Psoas muscle (tissue), 7 donors: ENCODE measurements at regions not wholly inside any gene's neighbourhood (a gene's known extent, or its start where the extent isn't known, plus 50 kb on each side); places are given as distances from the start of the nearest gene placed in this dataset.

Source experiments
- ATAC-seq, 4 donors: fragments of 200-7000 bp; cut with Tn5 transposase; one replicate each; pipeline ENCODE4 v1.9.1; 2020; ENCODE audit warnings: moderate library complexity in 3 of 4, mild to moderate bottlenecking in 2 of 4
- DNase-seq, 2 donors: peaks; one replicate each; pipeline ENCODE4 v3.0.0-alpha.2; 2020
- H3K27ac ChIP-seq: fragments of 200-600 bp; one replicate; pipeline ENCODE4 v1.8.0; 2022
- H3K27me3 ChIP-seq, 3 donors: fragments of 200-600 bp in 1 of 3; one replicate each; pipeline versions ENCODE4 v1.6.1 to v1.8.0; 2013 to 2022; ENCODE audit warnings: low read length in 2 of 3, mild to moderate bottlenecking in 2 of 3, moderate library complexity in 1 of 3; ENCODE audit not compliant: insufficient read depth in 3 of 3
- H3K36me3 ChIP-seq, 2 donors: fragments of 200-600 bp in 1 of 2; one replicate each; pipeline versions ENCODE4 v1.6.1 to v1.8.0; 2013 to 2022; ENCODE audit warnings: low read depth in 1 of 2, mild to moderate bottlenecking in 1 of 2, moderate library complexity in 1 of 2; ENCODE audit not compliant: insufficient read depth in 1 of 2
- H3K4me1 ChIP-seq: fragments of 200-600 bp; one replicate; pipeline ENCODE4 v1.8.0; 2022
- H3K4me3 ChIP-seq: fragments of 200-600 bp; one replicate; pipeline ENCODE4 v1.8.0; 2022; ENCODE audit warnings: mild to moderate bottlenecking
- H3K9me3 ChIP-seq: fragments of 200-600 bp; one replicate; pipeline ENCODE4 v1.8.0; 2022
- CTCF ChIP-seq: fragments of 200-600 bp; IDR thresholded peaks from one replicate; pipeline ENCODE4 v1.8.0; 2022; ENCODE audit warnings: antibody characterized with exemption
- WGBS, 3 donors: extraction: QIAGEN DNeasy Blood & Tissue Kit; methylation state at CpG; one replicate each; pipeline versions ENCODE4 v1.1.6 to v1.1.7; 2013; 5-methylcytosine and 5-hydroxymethylcytosine counted together
- intact Hi-C, 2 donors: fragments of 100-400 bp; cut with DNase I; formaldehyde crosslinking; loops; one replicate each; pipeline versions ENCODE4 v1.11.0 to v1.14.2; 2022
- donor health status: healthy with polysubstance abuse.
- donor health status: DM: no; HTN: no; CAD: no; lungs with moderate emphysema.
- donor health status: Bipolar disorder and iron deficiency.
- donor health status: healthy.
- donor health status: DM: yes; HTN: yes; CAD: no.
- donor health status: DM: no; HTN: no; CAD: no.
- donor health status: DM: yes; HTN: yes; CAD: no.

- 88 to 96% (median 90%) methylated on average over 2 of the region's 2 CpGs for WGBS, 3 donors
- H3K27ac ChIP-seq: no peak overlapping the region
- no peak for TF ChIP-seq CTCF
- no peak overlapping the region for H3K4me3 ChIP-seq
- intact Hi-C loops: no loop called here
- no peaks in the 10 kb centered on the region for H3K4me1 ChIP-seq
- no peaks in the 10 kb centered on the region for H3K36me3 ChIP-seq
- DNase-seq: no peak
- H3K27me3 ChIP-seq: no peaks in the 10 kb centered on the region
- H3K9me3 ChIP-seq: no peaks in the 10 kb centered on the region
- ATAC-seq: no peak
These were observed 314.3 kb upstream of the PRKCQ start for GRCh38 chr10:6894405-6894804.

GRCh38 chr10:6892864-6893263, 312.8 kb upstream of the PRKCQ start:
- Histone ChIP-seq H3K27ac (no peak overlapping the region), H3K9me3 (no peaks in the 10 kb centered on the region), H3K4me1 (no peaks in the 10 kb centered on the region), H3K4me3 (no peak overlapping the region), H3K36me3 (no peaks in the 10 kb centered on the region), H3K27me3 (no peaks in the 10 kb centered on the region)
- 61 to 68% (median 65%) methylated on average over 2 of the region's 2 CpGs for WGBS, 3 donors
- TF ChIP-seq CTCF: no peak
- intact Hi-C loops: no loop called here
- ATAC-seq (no peak), DNase-seq (no peak)

- WGBS, 3 donors: 87 to 92% (median 91%) methylated on average over 4 of the region's 4 CpGs
- DNase-seq: no peak
- intact Hi-C loops: no loop called here
- Histone ChIP-seq H3K9me3 (no peaks in the 10 kb centered on the region), H3K4me3 (no peak overlapping the region), H3K4me1 (no peaks in the 10 kb centered on the region), H3K36me3 (no peaks in the 10 kb centered on the region), H3K27ac (no peak overlapping the region), H3K27me3 (no peaks in the 10 kb centered on the region)
- no peak for TF ChIP-seq CTCF
- ATAC-seq: no peak
These were observed 311.8 kb upstream of the PRKCQ start for GRCh38 chr10:6891924-6892323.

- intact Hi-C loops: no loop called here
- 75 to 81% (median 80%) methylated on average over 3 of the region's 3 CpGs for WGBS, 3 donors
- Histone ChIP-seq H3K27ac (no peak overlapping the region), H3K36me3 (no peaks in the 10 kb centered on the region), H3K4me3 (no peak overlapping the region), H3K4me1 (no peaks in the 10 kb centered on the region), H3K27me3 (no peaks in the 10 kb centered on the region), H3K9me3 (no peaks in the 10 kb centered on the region)
- no peak for ATAC-seq
- no peak for DNase-seq
- TF ChIP-seq CTCF: no peak
These were observed 309.6 kb upstream of the PRKCQ start for GRCh38 chr10:6889718-6890117.

GRCh38 chr10:6888434-6888833, 308.4 kb upstream of the PRKCQ start:
- Histone ChIP-seq H3K27me3 (peaks cover 0 to 4% (median 0%) of the 10 kb centered on the region in 3 donors), H3K27ac (no peak overlapping the region), H3K4me1 (no peaks in the 10 kb centered on the region), H3K4me3 (no peak overlapping the region), H3K9me3 (no peaks in the 10 kb centered on the region), H3K36me3 (no peaks in the 10 kb centered on the region)
- intact Hi-C loops: no loop called here
- no peak for TF ChIP-seq CTCF
- no peak for ATAC-seq
- 87 to 93% (median 90%) methylated on average over 2 of the region's 2 CpGs for WGBS, 3 donors
- no peak for DNase-seq
